GM18511 (cell line): ENCODE measurements at regions not wholly inside any gene's neighbourhood (a gene's known extent, or its start where the extent isn't known, plus 50 kb on each side); places are given as distances from the start of the nearest gene placed in this dataset.
"Not testable (repeated sequence)": the region's sequence is repeated elsewhere in the genome, so short reads cannot be mapped to it uniquely, and the experiment has no call there.

ENCODE experiments used
- ATAC-seq: cut with Tn5 transposase; IDR thresholded peaks from one replicate; pipeline ENCODE4 v1.9.1; 2021; ENCODE audit warnings: mild to moderate bottlenecking, moderate library complexity; ENCODE audit not compliant: unreplicated experiment

GRCh38 chr19:28609091-28609755 is 603.7 kb downstream of the UQCRFS1 start:
- no peak for ATAC-seq

DNA sequence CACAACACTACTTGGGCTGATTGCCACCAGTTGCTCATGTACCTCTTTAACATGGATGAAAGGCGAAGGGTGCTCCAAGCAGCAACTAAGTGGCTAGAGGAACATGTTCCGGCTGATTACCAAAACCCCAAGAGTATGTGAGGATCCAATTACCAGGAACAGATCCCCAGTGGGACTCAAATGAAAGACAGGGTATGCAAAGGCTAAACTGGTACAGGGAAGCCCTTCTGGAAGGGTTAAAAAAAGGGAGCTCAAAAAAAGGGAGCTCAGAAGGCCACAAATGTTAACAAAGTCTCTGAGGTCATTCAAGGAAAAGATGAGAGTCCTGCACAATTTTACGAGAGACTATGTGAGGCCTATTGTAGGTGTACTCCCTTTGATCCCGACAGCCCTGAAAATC is 604.7 kb downstream of the UQCRFS1 start:
- ATAC-seq = no peak

DNA sequence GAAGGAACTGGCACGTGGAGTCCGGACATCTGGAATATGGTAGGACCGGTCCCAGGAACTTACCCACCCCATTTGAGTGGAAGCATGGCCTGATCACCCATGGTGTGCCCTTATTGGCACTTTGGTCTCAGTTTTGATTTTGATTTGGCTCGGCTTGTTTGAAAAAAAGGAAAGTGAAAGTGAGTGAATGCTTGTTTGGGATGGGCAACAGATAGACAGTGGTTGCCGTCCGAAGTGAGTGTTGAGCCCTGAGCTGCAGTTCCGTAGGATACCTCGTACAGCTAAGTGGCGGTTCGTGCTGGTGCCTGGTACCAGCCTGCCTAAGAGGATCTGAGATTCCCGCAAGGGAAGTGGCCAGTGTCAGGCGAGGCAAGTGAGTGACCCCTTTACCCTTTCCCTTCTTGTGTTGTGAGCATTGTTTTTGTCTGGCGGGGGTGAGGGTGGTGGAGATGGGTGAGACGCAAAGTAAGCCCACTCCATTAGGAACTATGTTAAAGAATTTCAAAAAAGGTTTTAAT is 605.8 kb downstream of the UQCRFS1 start:
- ATAC-seq = no peak

DNA sequence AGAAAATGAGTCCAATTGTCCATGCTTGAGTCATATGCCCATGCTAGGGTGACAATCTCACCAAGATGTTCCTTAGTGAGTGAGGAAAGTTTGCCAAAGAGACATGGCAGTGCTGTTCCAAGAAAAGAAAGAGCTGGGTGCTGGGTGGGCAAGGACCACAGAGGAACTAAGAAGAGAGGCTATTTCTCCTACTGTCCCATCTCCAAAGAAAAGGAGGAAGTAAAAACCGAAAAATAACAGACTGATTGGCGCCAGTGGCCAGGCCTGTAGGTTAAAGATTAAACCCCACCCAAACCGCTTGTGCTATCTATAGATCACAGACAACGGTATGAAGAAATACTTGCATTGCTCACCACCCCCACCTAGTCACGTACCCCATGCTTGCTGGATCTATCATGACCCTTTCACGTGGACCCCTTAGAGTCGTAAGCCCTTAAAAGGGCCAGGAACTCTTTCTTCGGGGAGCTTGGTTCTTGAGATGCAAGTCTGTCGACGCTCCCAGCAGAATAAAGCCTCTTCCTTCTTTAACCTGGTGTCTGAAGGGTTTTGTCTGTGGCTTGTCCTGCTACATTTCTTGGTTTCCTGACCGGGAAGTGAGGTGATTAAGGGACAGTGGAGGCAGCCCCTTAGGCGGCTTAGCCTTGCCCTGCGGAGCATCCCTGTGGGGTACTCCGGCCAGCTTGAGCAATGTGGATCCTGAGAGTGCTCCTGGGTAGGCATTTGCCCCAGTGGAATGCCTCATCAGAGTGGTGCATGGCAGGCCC is 606.5 kb downstream of the UQCRFS1 start:
- ATAC-seq = no peak

DNA sequence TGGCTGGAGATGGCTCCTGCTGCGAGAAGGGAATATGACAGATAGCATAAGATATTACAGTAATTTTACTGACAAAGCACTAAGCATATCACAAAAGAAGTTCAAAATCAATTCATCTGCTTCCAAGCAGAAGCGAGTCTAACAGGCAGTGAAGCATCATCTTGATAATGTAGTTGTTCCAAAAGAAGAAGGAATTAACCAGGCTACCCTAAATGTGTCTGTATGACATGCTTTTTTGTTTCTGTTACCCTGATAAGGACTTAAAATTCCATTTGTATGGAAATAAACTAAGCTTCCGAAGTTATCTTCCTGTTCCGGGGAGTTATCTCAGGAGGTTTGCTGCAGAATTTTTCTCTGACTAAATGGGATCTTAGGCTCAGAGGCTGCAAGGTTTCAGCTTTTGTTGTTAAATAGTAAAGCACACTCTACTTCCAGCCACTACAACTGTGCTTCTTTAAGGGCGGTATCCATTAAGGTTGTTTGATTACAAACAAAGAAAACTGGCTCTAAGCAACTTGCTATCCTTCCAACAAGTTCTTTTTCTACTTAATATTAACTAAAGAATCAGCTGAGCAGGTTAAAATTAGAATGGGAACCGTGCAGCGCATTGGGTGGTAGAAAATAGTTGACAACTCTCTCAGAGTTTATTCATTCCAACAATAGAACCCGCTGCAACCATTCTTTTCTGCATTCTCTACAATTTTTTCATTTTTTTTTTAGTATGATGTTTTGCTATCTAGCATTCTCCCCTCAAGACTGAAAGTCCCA is 607.3 kb downstream of the UQCRFS1 start:
- ATAC-seq = no peak

DNA sequence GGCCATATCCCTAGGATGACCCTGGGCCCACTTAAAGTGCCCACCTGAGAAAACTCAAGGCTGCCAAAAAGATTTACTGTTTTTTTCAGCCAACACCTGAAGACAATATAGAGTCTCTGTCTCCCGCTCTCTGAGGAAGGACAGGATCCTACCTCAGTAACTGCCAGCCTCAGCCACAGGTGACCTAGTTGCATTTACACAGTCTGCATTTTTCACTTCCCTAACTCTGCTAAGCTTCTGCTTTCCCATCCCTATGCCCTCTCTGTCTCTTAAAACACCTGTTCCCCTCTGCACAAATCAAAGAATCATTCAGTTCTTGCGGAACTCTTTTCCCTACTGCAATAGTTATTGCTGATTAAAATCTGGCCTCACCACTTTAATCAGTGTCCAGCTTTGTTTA is 609.5 kb downstream of the UQCRFS1 start:
- ATAC-seq = no peak

DNA sequence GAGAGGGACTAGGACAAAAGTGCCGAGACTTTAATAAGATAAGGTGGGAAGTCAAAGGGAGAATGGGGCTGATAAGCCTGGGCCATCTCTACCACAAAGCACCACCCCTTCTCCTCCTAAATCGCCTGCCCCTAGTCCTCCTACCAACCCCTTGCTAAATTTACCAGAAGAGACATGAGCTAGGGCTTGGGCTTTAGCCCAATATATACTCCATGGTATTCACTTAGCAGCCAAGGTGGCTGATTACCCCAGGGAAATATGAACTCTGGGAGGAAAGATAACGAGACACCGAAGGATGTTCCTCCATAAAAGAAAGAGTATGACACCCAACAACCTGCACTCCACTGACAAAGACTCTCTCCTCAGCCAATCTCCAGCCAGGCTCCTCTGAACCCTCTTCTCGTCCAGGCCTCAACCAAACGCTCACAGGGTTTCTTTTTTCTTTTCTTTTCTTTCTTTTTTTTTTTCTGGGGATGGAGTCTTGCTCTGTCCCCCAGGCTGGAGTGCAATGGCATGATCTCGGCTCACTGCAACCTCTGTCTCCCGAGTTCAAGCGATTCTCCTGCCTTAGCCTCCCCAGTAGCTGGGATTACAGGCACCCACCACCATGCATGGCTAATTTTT is 610.2 kb downstream of the UQCRFS1 start:
- ATAC-seq = no peak

- ATAC-seq = no peak
These were observed 611.1 kb downstream of the UQCRFS1 start for GRCh38 chr19:28601723-28602440.

- no peak for ATAC-seq
These were observed 614.1 kb downstream of the UQCRFS1 start for GRCh38 chr19:28598861-28599260.

DNA sequence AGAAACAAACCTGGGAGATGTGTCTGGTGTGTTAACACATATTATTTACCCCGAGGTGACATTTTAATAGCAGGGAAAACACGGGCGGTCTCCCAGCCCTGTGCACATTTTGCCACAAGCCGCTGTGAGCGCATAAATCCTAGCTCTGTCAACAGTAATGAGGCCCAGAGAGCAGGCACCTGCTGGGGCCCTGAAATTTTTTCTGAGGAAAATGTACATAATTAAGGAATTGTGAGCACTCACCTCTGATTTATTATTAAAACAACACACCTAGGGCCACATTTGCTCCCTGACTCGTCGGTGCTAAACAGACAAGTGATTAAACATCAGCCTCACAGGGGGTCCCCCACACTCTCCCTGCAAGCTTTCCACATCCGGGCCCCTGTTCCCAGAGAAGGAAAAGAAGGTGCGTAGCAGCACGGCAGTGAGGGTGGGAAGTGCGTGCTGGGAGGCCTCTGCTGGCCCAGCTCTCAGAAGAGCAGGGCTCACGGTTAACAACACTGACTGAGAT is 616.3 kb downstream of the UQCRFS1 start:
- no peak for ATAC-seq

DNA sequence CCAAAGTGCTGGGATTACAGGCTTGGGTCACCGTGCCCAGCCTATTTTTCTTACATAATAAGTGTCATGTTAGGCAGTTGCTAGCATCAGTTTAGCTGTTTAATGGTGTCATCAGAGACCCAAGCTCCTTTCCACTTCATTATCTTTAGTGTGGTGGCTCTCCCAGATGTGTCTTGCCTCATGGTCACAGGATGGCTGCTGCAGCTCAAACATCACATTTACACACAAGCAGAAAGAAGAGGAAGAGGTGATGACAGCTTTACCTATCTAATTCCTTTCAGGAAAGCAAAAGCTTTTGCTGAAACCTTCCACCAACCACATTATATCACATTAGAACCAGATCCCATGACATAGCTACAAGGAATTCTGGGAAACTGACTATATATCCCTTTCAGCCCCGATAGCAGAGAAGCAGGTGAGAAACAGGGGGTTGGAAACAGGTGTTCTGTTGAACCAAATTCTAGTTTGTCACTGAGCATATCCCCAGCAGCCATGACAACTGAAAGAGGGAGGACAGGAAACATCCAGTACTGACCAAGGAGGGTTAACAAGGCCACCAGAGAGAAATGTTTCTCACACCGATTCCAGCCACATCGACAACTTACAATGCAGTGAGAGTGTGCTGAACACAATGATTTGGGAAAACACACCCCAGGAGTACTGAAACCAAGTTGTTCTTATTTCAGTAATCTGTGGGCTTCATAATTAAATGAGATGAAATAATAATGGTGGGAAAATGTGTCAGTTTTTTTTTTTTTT is 617.0 kb downstream of the UQCRFS1 start:
- no peak for ATAC-seq

- ATAC-seq = no peak
These were observed 618.2 kb downstream of the UQCRFS1 start for GRCh38 chr19:28594737-28595136.

DNA sequence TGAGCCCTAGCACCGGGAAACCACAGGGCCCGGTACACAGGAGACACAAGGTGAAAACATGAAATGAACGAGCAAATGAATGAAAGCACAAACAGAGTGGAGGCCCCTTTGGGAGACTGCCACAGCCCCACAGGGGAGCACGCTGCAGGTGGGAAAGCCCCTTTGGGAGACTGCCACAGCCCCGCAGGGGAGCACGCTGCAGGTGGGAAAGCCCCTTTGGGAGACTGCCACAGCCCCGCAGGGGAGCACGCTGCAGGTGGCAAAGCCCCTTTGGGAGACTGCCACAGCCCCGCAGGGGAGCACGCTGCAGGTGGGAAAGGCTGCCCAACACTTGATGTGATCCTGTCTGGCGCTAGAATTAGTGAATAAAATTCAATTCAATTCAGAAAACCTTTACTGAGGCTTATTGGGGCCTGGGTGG is 623.0 kb downstream of the UQCRFS1 start:
- ATAC-seq = not testable (repeated sequence)

DNA sequence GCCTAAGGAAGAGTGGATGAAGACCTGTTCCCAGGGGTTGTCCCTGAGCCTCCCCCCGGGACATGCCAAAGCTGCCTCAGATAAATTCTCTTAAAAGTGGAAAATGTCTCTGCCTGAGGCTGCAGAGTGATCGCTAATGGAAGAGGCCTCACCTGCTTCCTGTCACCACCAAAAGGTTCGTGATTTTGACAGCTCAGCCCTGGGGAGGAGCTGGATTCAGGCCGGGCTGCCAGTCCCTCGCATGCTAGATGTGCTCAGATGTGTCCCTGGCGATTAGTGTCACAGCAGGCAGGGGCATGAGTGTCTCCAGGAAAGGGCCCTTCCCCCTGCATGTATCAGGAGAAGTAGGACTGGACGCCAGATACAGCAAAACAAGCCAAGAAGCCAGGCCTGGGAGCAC is 626.5 kb downstream of the UQCRFS1 start:
- no peak for ATAC-seq

DNA sequence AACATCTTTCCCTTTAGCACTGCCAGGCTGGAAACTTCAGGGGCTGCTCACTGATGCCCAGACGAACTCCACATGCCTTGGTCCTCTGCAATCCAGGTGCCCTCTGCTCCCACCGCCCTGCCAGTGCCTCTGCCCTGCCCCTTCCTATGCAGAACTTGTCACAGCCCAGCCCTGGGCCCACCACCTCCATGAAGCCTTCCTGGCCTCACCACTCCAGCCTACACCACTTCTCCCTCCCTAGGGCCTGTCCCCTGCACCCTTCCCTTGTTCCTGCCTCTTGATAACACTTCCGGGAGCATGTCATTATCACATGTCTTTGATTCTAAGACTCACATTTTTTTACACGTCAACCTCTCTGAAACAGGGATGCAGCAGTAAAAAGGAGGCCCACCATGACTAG is 627.2 kb downstream of the UQCRFS1 start:
- no peak for ATAC-seq

DNA sequence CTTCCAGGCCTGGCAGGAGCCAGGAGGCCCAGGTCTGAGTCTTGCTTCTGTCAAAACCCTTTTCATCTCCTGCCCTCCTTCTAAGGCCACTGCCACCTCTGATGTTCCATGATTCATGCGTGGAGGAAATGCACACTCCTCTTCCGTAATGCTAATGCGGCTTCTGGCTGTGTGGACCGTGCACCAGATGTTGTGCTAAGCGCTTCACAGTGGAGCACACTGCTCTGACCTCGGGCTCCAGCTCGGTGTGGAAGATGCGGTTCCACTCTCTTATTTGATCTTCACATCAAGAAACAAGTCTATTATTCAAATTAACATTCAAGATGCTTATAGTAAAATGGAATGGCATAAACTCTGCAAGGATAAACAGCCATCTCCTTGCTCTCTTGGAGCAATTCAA is 629.2 kb downstream of the UQCRFS1 start:
- ATAC-seq = no peak

- ATAC-seq = no peak
These were observed 629.7 kb downstream of the UQCRFS1 start for GRCh38 chr19:28583242-28583641.

DNA sequence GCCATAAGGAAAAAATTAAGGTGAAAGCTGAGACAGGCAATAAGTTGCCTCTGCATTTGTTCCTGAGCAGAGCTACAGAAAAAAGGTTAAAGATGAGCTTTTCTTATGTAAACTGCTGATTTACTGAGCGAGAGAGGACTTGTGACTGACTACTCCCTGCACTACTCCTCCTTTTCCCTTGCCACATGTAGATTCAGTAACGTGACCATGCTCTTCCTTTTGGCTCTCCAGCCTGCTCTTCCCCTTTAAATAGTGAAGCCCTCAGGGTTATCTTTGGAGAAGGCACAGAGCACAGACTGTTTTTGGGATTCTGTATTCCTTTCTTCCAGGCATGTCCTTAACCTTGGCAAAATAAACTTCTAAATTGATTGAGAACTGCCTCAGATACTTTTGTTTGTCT is 630.2 kb downstream of the UQCRFS1 start:
- ATAC-seq = no peak

GRCh38 chr19:28582344-28582743 is 630.6 kb downstream of the UQCRFS1 start:
- ATAC-seq = no peak

GRCh38 chr19:28581468-28581770 is 631.5 kb downstream of the UQCRFS1 start:
- no peak for ATAC-seq
